ENCODE measurements at regions not wholly inside any gene's neighbourhood (a gene's known extent, or its start where the extent isn't known, plus 50 kb on each side); places are given as distances from the start of the nearest gene placed in this dataset.
A peak's percentile ranks its signal among the peaks of the same experiment; 100 is the strongest.

- Histone ChIP-seq H2AFZ (peak overlapping the region; percentile 18; the same call in 1 of the 2 replicates), H4K20me1 (replicated peaks; ENCODE audit: insufficient read depth) (no peaks in the 10 kb centered on the region), H3F3A (replicated peaks; ENCODE audit: low read depth) (no peaks in the 10 kb centered on the region), H3K9me2 (ENCODE audit: insufficient read depth) (no peaks in the 10 kb centered on the region), H3K27me3 (ENCODE audit: insufficient read depth) (no peaks in the 10 kb centered on the region), H3K4me3 (no peak overlapping the region), H3K27ac (ENCODE audit: low read depth) (no peak overlapping the region), H3K36me3 (ENCODE audit: insufficient read depth) (no peaks in the 10 kb centered on the region), H3K79me2 (replicated peaks; ENCODE audit: insufficient read depth) (no peaks in the 10 kb centered on the region), H3K4me2 (no peak overlapping the region), H3K4me1 (ENCODE audit: insufficient read depth) (peaks cover 7% of the 10 kb centered on the region; the same call in 1 of the 2 replicates)
- H3K27ac Mint-ChIP-seq: no peak overlapping the region
- no peak for TF ChIP-seq JUNB (IDR thresholded peaks at IDR 0.05; ENCODE audit: unreplicated experiment)
- TF ChIP-seq STAT1 (IDR thresholded peaks at IDR 0.05; ENCODE audit: unreplicated experiment): no peak
- TF ChIP-seq REST (IDR thresholded peaks at IDR 0.05; ENCODE audit: unreplicated experiment): no peak
- no peak for TF ChIP-seq EZH2phosphoT487 (IDR thresholded peaks at IDR 0.05; ENCODE audit: unreplicated experiment)
- TF ChIP-seq, protein P1, sequence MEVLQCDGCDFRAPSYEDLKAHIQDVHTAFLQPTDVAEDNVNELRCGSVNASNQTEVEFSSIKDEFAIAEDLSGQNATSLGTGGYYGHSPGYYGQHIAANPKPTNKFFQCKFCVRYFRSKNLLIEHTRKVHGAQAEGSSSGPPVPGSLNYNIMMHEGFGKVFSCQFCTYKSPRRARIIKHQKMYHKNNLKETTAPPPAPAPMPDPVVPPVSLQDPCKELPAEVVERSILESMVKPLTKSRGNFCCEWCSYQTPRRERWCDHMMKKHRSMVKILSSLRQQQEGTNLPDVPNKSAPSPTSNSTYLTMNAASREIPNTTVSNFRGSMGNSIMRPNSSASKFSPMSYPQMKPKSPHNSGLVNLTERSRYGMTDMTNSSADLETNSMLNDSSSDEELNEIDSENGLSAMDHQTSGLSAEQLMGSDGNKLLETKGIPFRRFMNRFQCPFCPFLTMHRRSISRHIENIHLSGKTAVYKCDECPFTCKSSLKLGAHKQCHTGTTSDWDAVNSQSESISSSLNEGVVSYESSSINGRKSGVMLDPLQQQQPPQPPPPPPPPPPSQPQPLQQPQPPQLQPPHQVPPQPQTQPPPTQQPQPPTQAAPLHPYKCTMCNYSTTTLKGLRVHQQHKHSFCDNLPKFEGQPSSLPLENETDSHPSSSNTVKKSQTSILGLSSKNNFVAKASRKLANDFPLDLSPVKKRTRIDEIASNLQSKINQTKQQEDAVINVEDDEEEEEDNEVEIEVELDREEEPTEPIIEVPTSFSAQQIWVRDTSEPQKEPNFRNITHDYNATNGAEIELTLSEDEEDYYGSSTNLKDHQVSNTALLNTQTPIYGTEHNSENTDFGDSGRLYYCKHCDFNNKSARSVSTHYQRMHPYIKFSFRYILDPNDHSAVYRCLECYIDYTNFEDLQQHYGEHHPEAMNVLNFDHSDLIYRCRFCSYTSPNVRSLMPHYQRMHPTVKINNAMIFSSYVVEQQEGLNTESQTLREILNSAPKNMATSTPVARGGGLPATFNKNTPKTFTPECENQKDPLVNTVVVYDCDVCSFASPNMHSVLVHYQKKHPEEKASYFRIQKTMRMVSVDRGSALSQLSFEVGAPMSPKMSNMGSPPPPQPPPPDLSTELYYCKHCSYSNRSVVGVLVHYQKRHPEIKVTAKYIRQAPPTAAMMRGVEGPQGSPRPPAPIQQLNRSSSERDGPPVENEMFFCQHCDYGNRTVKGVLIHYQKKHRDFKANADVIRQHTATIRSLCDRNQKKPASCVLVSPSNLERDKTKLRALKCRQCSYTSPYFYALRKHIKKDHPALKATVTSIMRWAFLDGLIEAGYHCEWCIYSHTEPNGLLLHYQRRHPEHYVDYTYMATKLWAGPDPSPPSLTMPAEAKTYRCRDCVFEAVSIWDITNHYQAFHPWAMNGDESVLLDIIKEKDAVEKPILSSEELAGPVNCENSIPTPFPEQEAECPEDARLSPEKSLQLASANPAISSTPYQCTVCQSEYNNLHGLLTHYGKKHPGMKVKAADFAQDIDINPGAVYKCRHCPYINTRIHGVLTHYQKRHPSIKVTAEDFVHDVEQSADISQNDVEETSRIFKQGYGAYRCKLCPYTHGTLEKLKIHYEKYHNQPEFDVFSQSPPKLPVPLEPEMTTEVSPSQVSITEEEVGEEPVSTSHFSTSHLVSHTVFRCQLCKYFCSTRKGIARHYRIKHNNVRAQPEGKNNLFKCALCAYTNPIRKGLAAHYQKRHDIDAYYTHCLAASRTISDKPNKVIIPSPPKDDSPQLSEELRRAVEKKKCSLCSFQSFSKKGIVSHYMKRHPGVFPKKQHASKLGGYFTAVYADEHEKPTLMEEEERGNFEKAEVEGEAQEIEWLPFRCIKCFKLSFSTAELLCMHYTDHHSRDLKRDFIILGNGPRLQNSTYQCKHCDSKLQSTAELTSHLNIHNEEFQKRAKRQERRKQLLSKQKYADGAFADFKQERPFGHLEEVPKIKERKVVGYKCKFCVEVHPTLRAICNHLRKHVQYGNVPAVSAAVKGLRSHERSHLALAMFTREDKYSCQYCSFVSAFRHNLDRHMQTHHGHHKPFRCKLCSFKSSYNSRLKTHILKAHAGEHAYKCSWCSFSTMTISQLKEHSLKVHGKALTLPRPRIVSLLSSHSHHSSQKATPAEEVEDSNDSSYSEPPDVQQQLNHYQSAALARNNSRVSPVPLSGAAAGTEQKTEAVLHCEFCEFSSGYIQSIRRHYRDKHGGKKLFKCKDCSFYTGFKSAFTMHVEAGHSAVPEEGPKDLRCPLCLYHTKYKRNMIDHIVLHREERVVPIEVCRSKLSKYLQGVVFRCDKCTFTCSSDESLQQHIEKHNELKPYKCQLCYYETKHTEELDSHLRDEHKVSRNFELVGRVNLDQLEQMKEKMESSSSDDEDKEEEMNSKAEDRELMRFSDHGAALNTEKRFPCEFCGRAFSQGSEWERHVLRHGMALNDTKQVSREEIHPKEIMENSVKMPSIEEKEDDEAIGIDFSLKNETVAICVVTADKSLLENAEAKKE (CRISPR knock-in tag; IDR thresholded peaks at IDR 0.05): no peak
- no peak for TF ChIP-seq NANOG (IDR thresholded peaks at IDR 0.05; ENCODE audit: borderline replicate concordance)
- TF ChIP-seq CREB1 (CRISPR knock-in tag; IDR thresholded peaks at IDR 0.05; ENCODE audit: low read depth): no peak
- no peak for TF ChIP-seq POLR2AphosphoS5 (IDR thresholded peaks at IDR 0.05; ENCODE audit: low read depth)
- no peak for TF ChIP-seq ZNF114 (CRISPR knock-in tag; IDR thresholded peaks at IDR 0.05)
- TF ChIP-seq, protein P2, sequence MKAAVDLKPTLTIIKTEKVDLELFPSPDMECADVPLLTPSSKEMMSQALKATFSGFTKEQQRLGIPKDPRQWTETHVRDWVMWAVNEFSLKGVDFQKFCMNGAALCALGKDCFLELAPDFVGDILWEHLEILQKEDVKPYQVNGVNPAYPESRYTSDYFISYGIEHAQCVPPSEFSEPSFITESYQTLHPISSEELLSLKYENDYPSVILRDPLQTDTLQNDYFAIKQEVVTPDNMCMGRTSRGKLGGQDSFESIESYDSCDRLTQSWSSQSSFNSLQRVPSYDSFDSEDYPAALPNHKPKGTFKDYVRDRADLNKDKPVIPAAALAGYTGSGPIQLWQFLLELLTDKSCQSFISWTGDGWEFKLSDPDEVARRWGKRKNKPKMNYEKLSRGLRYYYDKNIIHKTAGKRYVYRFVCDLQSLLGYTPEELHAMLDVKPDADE (IDR thresholded peaks at IDR 0.05): no peak
- no peak for TF ChIP-seq ZNF331 (CRISPR knock-in tag; IDR thresholded peaks at IDR 0.05; ENCODE audit: low read depth)
- TF ChIP-seq EZH2 (IDR thresholded peaks at IDR 0.05; ENCODE audit: low read depth, unreplicated experiment): no peak
- TF ChIP-seq CTCF (conservative IDR thresholded peaks at IDR 0.05; ENCODE audit: low read depth in 2 of 2): no peak
- no peaks in the 10 kb centered on the region for H3K27me3 Mint-ChIP-seq (ENCODE audit: insufficient read depth, low read depth, poor library complexity)
- ATAC-seq (no peak), DNase-seq (ENCODE audit: low spot score) (no peak)
- no peak overlapping the region for H3K4me3 Mint-ChIP-seq
- no peaks in the 10 kb centered on the region for H3K36me3 Mint-ChIP-seq (ENCODE audit: low read depth)
- peaks cover 17% of the 10 kb centered on the region for H3K4me1 Mint-ChIP-seq
- no peaks in the 10 kb centered on the region for H3K9me3 Mint-ChIP-seq
Measured at GRCh38 chr11:128260398-128260797, 327.0 kb downstream of the ETS1 start.

All from GM23338 (cell line).